Activated CD4-positive, alpha-beta memory T cell treated with anti-CD3 and anti-CD28 coated beads for 36 hours (primary cell): ENCODE measurements at regions not wholly inside any gene's neighbourhood (a gene's known extent, or its start where the extent isn't known, plus 50 kb on each side); places are given as distances from the start of the nearest gene placed in this dataset.

ENCODE experiments used
- CTCF ChIA-PET: fragments of 350-600 bp; sonication (Branson Sonifier 250); formaldehyde crosslinking; loops from one replicate; lab custom pipeline; 2021; ENCODE audit warnings: antibody characterized with exemption, inconsistent platforms; lab: Charles Lee
- POLR2A ChIA-PET: fragments of 350-600 bp; sonication (Branson Sonifier 250); formaldehyde crosslinking; loops from one replicate; lab custom pipeline; 2021; ENCODE audit warnings: antibody characterized with exemption; lab: Charles Lee
- DNase-seq: peaks from one replicate; pipeline ENCODE4 v3.0.0-alpha.2; 2020
- H3K27ac Mint-ChIP-seq: one replicate; pipeline ENCODE4 v1.8.0; 2021; ENCODE audit warnings: mixed read lengths
- H3K27me3 Mint-ChIP-seq: one replicate; pipeline ENCODE4 v1.8.0; 2021; ENCODE audit warnings: mixed read lengths
- H3K36me3 Mint-ChIP-seq: one replicate; pipeline ENCODE4 v1.8.0; 2021; ENCODE audit warnings: mixed read lengths
- H3K4me1 Mint-ChIP-seq: one replicate; pipeline ENCODE4 v1.8.0; 2021; ENCODE audit warnings: low read depth, mixed read lengths
- H3K4me3 Mint-ChIP-seq: one replicate; pipeline ENCODE4 v1.8.0; 2021; ENCODE audit warnings: mild to moderate bottlenecking, mixed read lengths
- H3K9me3 Mint-ChIP-seq: one replicate; pipeline ENCODE4 v1.8.0; 2021; ENCODE audit warnings: mixed read lengths
- intact Hi-C: fragments of 100-400 bp; cut with micrococcal nuclease; formaldehyde crosslinking; loops from one replicate; pipeline ENCODE4 v1.15.1; 2023

GRCh38 chr22:48734961-48735360 is 1092.7 kb downstream of the BRD1 start:
- Mint-ChIP-seq H3K36me3 (no peaks in the 10 kb centered on the region), H3K4me1 (no peaks in the 10 kb centered on the region), H3K4me3 (no peak overlapping the region), H3K27ac (no peak overlapping the region), H3K9me3 (no peaks in the 10 kb centered on the region), H3K27me3 (no peaks in the 10 kb centered on the region)
- DNase-seq, result no peak
- intact Hi-C loops, result no loop called here
- ChIA-PET CTCF (no interaction called here), POLR2A (no interaction called here)

- CTCF ChIA-PET, result no interaction called here
- Mint-ChIP-seq H3K9me3 (no peaks in the 10 kb centered on the region), H3K4me3 (no peak overlapping the region), H3K27ac (no peak overlapping the region), H3K36me3 (no peaks in the 10 kb centered on the region), H3K27me3 (no peaks in the 10 kb centered on the region), H3K4me1 (no peaks in the 10 kb centered on the region)
- intact Hi-C loops, result no loop called here
- POLR2A ChIA-PET, result no interaction called here
- DNase-seq, result no peak
Observed at GRCh38 chr22:48734359-48734758, 1093.3 kb downstream of the BRD1 start.

GRCh38 chr22:48729499-48730171 is 1098.0 kb downstream of the BRD1 start:
- Mint-ChIP-seq H3K36me3 (no peaks in the 10 kb centered on the region), H3K4me1 (no peaks in the 10 kb centered on the region), H3K9me3 (peaks cover 11% of the 10 kb centered on the region), H3K4me3 (no peak overlapping the region), H3K27me3 (no peaks in the 10 kb centered on the region), H3K27ac (no peak overlapping the region)
- DNase-seq, result no peak
- CTCF ChIA-PET, result no interaction called here
- POLR2A ChIA-PET, result no interaction called here
- intact Hi-C loops, result no loop called here

- Mint-ChIP-seq H3K4me1 (no peaks in the 10 kb centered on the region), H3K36me3 (no peaks in the 10 kb centered on the region), H3K4me3 (no peak overlapping the region), H3K27ac (no peak overlapping the region), H3K9me3 (peaks cover 11% of the 10 kb centered on the region), H3K27me3 (no peaks in the 10 kb centered on the region)
- DNase-seq, result no peak
- intact Hi-C loops, result no loop called here
- POLR2A ChIA-PET, result no interaction called here
- CTCF ChIA-PET, result no interaction called here
Observed at GRCh38 chr22:48727454-48728058, 1100.1 kb downstream of the BRD1 start.

- H3K27ac Mint-ChIP-seq, result no peak overlapping the region
- no peaks in the 10 kb centered on the region for H3K4me1 Mint-ChIP-seq
- no peak for DNase-seq
- POLR2A ChIA-PET, result no interaction called here
- H3K4me3 Mint-ChIP-seq, result no peak overlapping the region
- H3K27me3 Mint-ChIP-seq, result peaks cover 3% of the 10 kb centered on the region
- intact Hi-C loops, result no loop called here
- H3K36me3 Mint-ChIP-seq, result no peaks in the 10 kb centered on the region
- H3K9me3 Mint-ChIP-seq, result peaks cover 11% of the 10 kb centered on the region
- CTCF ChIA-PET, result no interaction called here
Observed at GRCh38 chr22:48724899-48725298, 1102.8 kb downstream of the BRD1 start.

- no peaks in the 10 kb centered on the region for H3K4me1 Mint-ChIP-seq
- ChIA-PET CTCF (no interaction called here), POLR2A (no interaction called here)
- no peak overlapping the region for H3K4me3 Mint-ChIP-seq
- intact Hi-C loops, result no loop called here
- peaks cover 3% of the 10 kb centered on the region for H3K27me3 Mint-ChIP-seq
- no peak for DNase-seq
- no peak overlapping the region for H3K27ac Mint-ChIP-seq
- no peaks in the 10 kb centered on the region for H3K36me3 Mint-ChIP-seq
- peaks cover 11% of the 10 kb centered on the region for H3K9me3 Mint-ChIP-seq
Observed at GRCh38 chr22:48722661-48723060, 1105.0 kb downstream of the BRD1 start.

GRCh38 chr22:48721395-48721669 is 1106.3 kb downstream of the BRD1 start:
- CTCF ChIA-PET, result no interaction called here
- H3K4me1 Mint-ChIP-seq, result no peaks in the 10 kb centered on the region

GRCh38 chr22:48720662-48721394 is 1106.8 kb downstream of the BRD1 start:
- H3K36me3 Mint-ChIP-seq, result no peaks in the 10 kb centered on the region

More at GRCh38 chr22:48721395-48721669, 1106.3 kb downstream of the BRD1 start:
- Mint-ChIP-seq H3K27me3 (peaks cover 8% of the 10 kb centered on the region), H3K27ac (no peak overlapping the region), H3K4me3 (no peak overlapping the region), H3K9me3 (no peaks in the 10 kb centered on the region), H3K36me3 (no peaks in the 10 kb centered on the region)
- intact Hi-C loops, result no loop called here
- no peak for DNase-seq
- POLR2A ChIA-PET, result no interaction called here

GRCh38 chr22:48719978-48720661 is 1107.6 kb downstream of the BRD1 start:
- DNase-seq, result no peak
- Mint-ChIP-seq H3K36me3 (no peaks in the 10 kb centered on the region), H3K9me3 (peaks cover 7% of the 10 kb centered on the region), H3K27ac (no peak overlapping the region), H3K4me3 (no peak overlapping the region), H3K4me1 (no peaks in the 10 kb centered on the region), H3K27me3 (peaks cover 8% of the 10 kb centered on the region)
- ChIA-PET POLR2A (no interaction called here), CTCF (no interaction called here)
- intact Hi-C loops, result no loop called here

More at GRCh38 chr22:48720662-48721394, 1106.8 kb downstream of the BRD1 start:
- DNase-seq, result no peak
- CTCF ChIA-PET, result no interaction called here
- POLR2A ChIA-PET, result no interaction called here
- Mint-ChIP-seq H3K4me3 (no peak overlapping the region), H3K27ac (no peak overlapping the region), H3K9me3 (peaks cover 4% of the 10 kb centered on the region), H3K4me1 (no peaks in the 10 kb centered on the region), H3K27me3 (peaks cover 8% of the 10 kb centered on the region)
- intact Hi-C loops, result no loop called here

- H3K4me1 Mint-ChIP-seq, result no peaks in the 10 kb centered on the region
- ChIA-PET POLR2A (no interaction called here), CTCF (interaction anchor here (0.6 kb wide), 1 partner anchor 101 kb away, joined by 3 read pairs; no protein-coding TSS in a partner anchor)
- H3K9me3 Mint-ChIP-seq, result peaks cover 7% of the 10 kb centered on the region
- intact Hi-C loops, result no loop called here
- no peak overlapping the region for H3K4me3 Mint-ChIP-seq
- no peak overlapping the region for H3K27ac Mint-ChIP-seq
- no peak for DNase-seq
- H3K36me3 Mint-ChIP-seq, result no peaks in the 10 kb centered on the region
- peaks cover 8% of the 10 kb centered on the region for H3K27me3 Mint-ChIP-seq
Observed at GRCh38 chr22:48718818-48719500, 1108.7 kb downstream of the BRD1 start.

- Mint-ChIP-seq H3K27me3 (peaks cover 8% of the 10 kb centered on the region), H3K9me3 (peaks cover 7% of the 10 kb centered on the region), H3K27ac (no peak overlapping the region), H3K4me3 (no peak overlapping the region), H3K4me1 (no peaks in the 10 kb centered on the region), H3K36me3 (no peaks in the 10 kb centered on the region)
- no peak for DNase-seq
- intact Hi-C loops, result no loop called here
- CTCF ChIA-PET, result no interaction called here
- POLR2A ChIA-PET, result no interaction called here
Observed at GRCh38 chr22:48717883-48718817, 1109.5 kb downstream of the BRD1 start.
